ENCODE measurements at regions not wholly inside any gene's neighbourhood (a gene's known extent, or its start where the extent isn't known, plus 50 kb on each side); places are given as distances from the start of the nearest gene placed in this dataset.

GRCh38 chr13:40488869-40489391, 177.5 kb downstream of the FOXO1 start:
- Mint-ChIP-seq H3K27me3 (ENCODE audit: unreplicated experiment) (peaks cover 5% of the 10 kb centered on the region), H3K4me3 (ENCODE audit: unreplicated experiment) (no peak overlapping the region), H3K27ac (ENCODE audit: unreplicated experiment) (no peak overlapping the region), H3K9me3 (ENCODE audit: unreplicated experiment) (no peaks in the 10 kb centered on the region), H3K4me1 (ENCODE audit: unreplicated experiment) (peaks cover 8% of the 10 kb centered on the region), H3K36me3 (ENCODE audit: unreplicated experiment) (no peaks in the 10 kb centered on the region)
- no peak for TF ChIP-seq CTCF (IDR thresholded peaks at IDR 0.05)
- no peak for DNase-seq (ENCODE audit: extremely low spot score, unreplicated experiment)

GRCh38 chr13:40490086-40490758, 176.2 kb downstream of the FOXO1 start:
- H3K4me3 Mint-ChIP-seq (ENCODE audit: unreplicated experiment) = no peak overlapping the region
- H3K27me3 Mint-ChIP-seq (ENCODE audit: unreplicated experiment) = peaks cover 5% of the 10 kb centered on the region
- H3K27ac Mint-ChIP-seq (ENCODE audit: unreplicated experiment) = no peak overlapping the region

GRCh38 chr13:40492511-40492910, 173.9 kb downstream of the FOXO1 start:
- no peak for DNase-seq (ENCODE audit: extremely low spot score, unreplicated experiment)

More at GRCh38 chr13:40490086-40490758, 176.2 kb downstream of the FOXO1 start:
- DNase-seq (ENCODE audit: extremely low spot score, unreplicated experiment) = no peak
- no peak for TF ChIP-seq CTCF (IDR thresholded peaks at IDR 0.05)
- no peaks in the 10 kb centered on the region for H3K9me3 Mint-ChIP-seq (ENCODE audit: unreplicated experiment)
- H3K4me1 Mint-ChIP-seq (ENCODE audit: unreplicated experiment) = peaks cover 18% of the 10 kb centered on the region
- H3K36me3 Mint-ChIP-seq (ENCODE audit: unreplicated experiment) = no peaks in the 10 kb centered on the region

GRCh38 chr13:40494513-40494912, 171.9 kb downstream of the FOXO1 start:
- TF ChIP-seq CTCF (IDR thresholded peaks at IDR 0.05) = no peak
- Mint-ChIP-seq H3K27me3 (ENCODE audit: unreplicated experiment) (peaks cover 2% of the 10 kb centered on the region), H3K4me1 (ENCODE audit: unreplicated experiment) (peaks cover 31% of the 10 kb centered on the region), H3K9me3 (ENCODE audit: unreplicated experiment) (no peaks in the 10 kb centered on the region), H3K4me3 (ENCODE audit: unreplicated experiment) (no peak overlapping the region), H3K36me3 (ENCODE audit: unreplicated experiment) (no peaks in the 10 kb centered on the region), H3K27ac (ENCODE audit: unreplicated experiment) (peak overlapping the region; percentile 55)
- DNase-seq (ENCODE audit: extremely low spot score, unreplicated experiment) = no peak

More at GRCh38 chr13:40492511-40492910, 173.9 kb downstream of the FOXO1 start:
- Mint-ChIP-seq H3K27me3 (ENCODE audit: unreplicated experiment) (peaks cover 5% of the 10 kb centered on the region), H3K4me1 (ENCODE audit: unreplicated experiment) (peaks cover 26% of the 10 kb centered on the region), H3K4me3 (ENCODE audit: unreplicated experiment) (no peak overlapping the region), H3K9me3 (ENCODE audit: unreplicated experiment) (no peaks in the 10 kb centered on the region), H3K36me3 (ENCODE audit: unreplicated experiment) (no peaks in the 10 kb centered on the region), H3K27ac (ENCODE audit: unreplicated experiment) (no peak overlapping the region)
- TF ChIP-seq CTCF (IDR thresholded peaks at IDR 0.05) = no peak

- no peaks in the 10 kb centered on the region for H3K27me3 Mint-ChIP-seq (ENCODE audit: unreplicated experiment)
- H3K4me3 Mint-ChIP-seq (ENCODE audit: unreplicated experiment) = peak overlapping the region; percentile 3
- no peaks in the 10 kb centered on the region for H3K9me3 Mint-ChIP-seq (ENCODE audit: unreplicated experiment)
- peaks cover 30% of the 10 kb centered on the region for H3K4me1 Mint-ChIP-seq (ENCODE audit: unreplicated experiment)
- H3K27ac Mint-ChIP-seq (ENCODE audit: unreplicated experiment) = peak overlapping the region; percentile 55
- no peak for TF ChIP-seq CTCF (IDR thresholded peaks at IDR 0.05)
- no peaks in the 10 kb centered on the region for H3K36me3 Mint-ChIP-seq (ENCODE audit: unreplicated experiment)
- no peak for DNase-seq (ENCODE audit: extremely low spot score, unreplicated experiment)
Observed at GRCh38 chr13:40494946-40495620, 171.4 kb downstream of the FOXO1 start.
